ENCODE measurements at regions not wholly inside any gene's neighbourhood (a gene's known extent, or its start where the extent isn't known, plus 50 kb on each side); places are given as distances from the start of the nearest gene placed in this dataset.
"Not testable (repeated sequence)": the region's sequence is repeated elsewhere in the genome, so short reads cannot be mapped to it uniquely, and the experiment has no call there.

DNA sequence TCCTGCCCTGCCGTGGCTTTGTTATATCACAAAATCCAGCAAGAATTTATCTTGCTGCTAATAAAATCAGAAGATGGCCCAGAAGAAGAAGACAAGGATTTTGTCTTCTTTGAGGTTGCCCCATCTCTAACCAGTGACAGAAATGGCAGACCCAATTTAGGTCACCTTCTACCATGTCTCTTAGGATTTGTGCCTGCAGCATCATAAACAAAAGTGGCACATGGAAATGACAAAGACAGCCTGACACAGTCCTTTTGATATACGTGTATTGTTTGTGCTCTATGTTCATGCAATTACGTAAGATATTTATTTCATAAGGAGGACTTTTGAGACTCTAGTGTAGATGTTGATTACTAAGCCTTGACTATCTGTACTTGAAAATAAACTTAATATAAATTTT, 135.9 kb upstream of the TMTC4 start:
- no peak for DNase-seq

GRCh38 chr13:100809856-100810255, 135.3 kb upstream of the TMTC4 start:
- DNase-seq: no peak

DNA sequence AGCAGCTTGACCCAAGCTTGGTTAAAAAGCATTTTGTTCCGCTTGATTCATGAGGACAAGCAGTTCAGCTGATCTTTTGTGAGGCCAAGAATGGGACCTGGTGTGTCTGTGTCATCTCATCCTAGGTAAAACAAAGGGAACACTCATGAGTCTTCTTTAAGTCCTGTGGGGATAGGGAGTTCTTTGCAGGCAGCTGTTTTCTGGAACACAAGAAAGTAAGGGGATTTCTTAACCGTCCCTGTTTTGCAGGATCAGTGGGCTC, 134.5 kb upstream of the TMTC4 start:
- no peak for DNase-seq

DNA sequence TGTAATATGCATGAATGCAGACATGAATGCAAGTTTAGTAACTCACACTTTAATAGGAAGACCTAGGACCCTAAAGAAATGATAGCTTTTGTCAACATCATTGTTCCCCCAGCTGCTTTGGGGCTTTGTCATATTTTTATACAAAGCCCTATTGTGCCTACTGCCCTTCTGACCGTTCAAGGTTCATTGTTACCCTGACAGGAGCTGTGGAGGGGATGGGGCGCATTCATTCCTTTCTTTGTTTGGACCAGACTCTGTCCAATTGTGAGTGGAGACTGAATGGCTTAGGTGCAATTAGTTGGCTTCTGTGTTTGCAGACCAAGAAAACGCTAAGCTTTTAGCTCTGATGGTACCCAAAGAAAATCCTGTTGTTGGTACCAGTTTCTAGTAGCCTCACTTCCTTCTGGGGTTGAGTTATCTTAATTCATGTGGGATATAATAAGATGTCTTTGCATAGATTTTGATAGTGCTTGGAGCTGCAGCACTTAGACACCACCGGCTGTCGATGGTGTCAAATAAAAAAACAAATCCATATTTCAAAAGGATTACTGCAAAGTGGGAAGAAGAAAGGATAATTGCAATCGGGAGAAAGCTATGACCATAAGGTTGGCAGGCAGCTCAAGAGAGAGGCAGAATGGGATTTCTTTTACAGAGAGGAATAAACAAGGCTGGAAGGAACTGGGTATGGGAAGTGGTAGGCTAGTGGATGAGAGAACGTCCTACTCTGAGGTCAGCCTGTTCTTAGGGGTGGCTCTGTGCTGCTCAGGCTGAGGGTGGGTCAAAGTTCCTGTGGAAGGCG, 133.9 kb upstream of the TMTC4 start:
- no peak for DNase-seq

GRCh38 chr13:100803091-100803490, 128.5 kb upstream of the TMTC4 start:
- no peak for DNase-seq

- no peak for DNase-seq
Observed at GRCh38 chr13:100800283-100800875, 125.8 kb upstream of the TMTC4 start.

- no peak for DNase-seq
Observed at GRCh38 chr13:100798739-100799361, 124.3 kb upstream of the TMTC4 start.

DNA sequence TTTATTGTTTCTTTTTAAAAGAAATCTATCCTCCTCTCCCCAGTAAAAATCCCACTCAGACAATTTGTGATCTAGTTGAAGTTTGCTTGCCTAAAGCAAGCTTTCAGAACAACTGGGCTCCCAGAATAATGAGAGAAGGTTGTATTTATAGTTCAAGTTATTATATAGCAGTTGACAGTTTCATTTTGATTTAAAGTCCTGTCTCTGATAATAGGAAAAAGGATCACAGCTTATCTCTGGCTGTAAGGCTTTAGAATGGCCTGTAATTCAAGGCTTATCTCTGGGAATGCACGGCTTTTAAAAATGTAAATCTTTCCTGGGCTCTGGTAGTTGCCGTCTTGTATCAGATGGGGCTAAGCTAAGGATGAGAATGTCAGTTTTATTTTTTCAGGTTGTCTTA, 123.3 kb upstream of the TMTC4 start:
- no peak for DNase-seq

- DNase-seq: no peak
Observed at GRCh38 chr13:100796463-100796862, 121.9 kb upstream of the TMTC4 start.

DNA sequence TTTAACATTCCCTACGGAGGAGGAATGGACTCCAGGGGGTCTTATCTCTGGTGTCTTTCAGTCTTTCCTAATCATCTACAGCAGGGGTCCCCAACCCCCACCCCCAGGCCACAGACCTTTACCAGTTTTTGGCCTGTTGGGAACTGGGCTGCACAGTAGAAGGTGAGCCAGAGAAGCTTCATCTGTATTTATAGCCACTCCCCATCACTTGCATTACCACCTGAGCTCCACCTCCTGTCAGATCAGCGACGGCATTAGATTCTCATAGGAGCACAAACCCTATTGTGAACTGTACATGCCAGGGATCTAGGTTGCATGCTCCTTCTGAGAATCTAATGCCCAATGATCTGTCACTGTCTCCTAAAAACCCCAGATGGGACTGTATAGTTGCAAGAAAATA, 120.0 kb upstream of the TMTC4 start:
- no peak for DNase-seq

DNA sequence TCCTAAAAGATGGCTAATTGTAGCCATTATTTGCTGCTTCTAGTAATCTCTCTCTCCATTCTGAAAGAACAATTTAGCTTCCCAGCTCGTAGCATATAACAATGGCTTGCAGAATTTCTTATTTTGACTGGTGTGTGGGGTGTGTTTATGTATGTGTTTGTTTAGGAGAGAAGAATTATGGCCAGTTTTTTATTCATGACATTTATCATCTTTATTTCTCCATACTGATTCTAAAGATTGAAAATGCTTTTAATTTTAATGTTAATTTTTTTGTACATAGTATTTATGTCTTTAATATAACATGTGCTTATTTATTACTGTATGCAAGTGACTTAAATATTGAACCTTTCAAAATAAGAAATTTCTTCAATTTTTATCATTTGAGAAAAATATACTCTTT, 115.8 kb upstream of the TMTC4 start:
- DNase-seq: no peak

DNA sequence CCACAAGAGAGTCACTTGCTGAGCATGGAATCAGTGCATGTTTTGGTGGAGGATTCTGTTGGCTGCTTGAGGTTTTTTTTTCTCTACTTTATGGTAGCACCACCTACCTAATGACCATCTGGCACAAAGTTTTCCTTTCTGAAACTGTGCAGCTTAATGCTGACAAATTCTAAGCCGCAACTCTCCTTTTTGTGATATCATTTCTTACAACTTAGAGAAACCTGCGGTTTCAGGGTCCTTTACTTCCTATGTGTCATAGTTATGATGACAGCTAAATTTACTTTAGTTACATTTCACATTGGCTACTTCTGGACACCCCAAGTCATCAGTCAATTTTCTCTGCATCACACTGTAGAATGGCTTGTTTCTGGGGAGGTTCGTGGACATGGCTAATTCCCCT, 115.4 kb upstream of the TMTC4 start:
- DNase-seq: no peak

GRCh38 chr13:100789481-100789880, 114.9 kb upstream of the TMTC4 start:
- DNase-seq: no peak

- DNase-seq: no peak
Observed at GRCh38 chr13:100789025-100789424, 114.4 kb upstream of the TMTC4 start.

DNA sequence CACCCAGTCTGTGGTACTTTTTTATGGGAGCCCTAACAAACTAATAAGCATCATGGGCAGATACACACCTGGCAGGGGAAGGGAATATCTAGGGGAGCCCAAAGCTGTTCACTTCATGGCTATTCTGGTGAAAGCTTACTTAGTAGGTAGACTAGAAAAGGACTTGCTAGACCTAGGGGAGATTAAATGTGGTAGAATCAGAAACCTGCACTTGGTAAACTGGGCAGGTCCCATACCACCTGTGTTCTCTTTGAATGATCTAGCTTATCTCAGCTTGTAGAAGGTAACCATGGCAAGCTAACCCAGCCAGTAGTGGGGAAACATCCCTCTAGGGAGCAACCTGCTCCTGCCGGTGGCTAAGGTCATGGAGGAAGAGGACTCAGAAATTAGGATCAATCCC, 113.9 kb upstream of the TMTC4 start:
- DNase-seq: no peak

DNA sequence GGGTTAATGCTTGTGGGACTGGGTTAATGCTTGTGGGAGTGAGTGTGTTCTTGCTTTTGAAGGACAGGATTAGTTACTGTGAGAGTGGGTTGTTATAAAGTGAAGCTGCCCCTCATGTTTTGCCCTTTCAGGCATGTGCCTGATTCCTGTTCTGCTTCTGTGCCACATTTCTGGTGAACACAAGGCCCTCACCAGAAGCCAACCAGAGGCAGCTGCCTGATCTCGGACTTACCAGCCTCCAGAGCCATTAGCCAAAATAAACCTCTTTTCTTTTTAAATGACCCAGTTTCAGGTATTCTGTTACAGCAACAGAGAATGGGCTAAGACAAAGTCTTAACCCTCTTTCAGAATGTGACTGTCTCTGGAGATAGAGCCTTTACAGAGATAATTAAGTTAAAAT, 113.3 kb upstream of the TMTC4 start:
- no peak for DNase-seq

DNA sequence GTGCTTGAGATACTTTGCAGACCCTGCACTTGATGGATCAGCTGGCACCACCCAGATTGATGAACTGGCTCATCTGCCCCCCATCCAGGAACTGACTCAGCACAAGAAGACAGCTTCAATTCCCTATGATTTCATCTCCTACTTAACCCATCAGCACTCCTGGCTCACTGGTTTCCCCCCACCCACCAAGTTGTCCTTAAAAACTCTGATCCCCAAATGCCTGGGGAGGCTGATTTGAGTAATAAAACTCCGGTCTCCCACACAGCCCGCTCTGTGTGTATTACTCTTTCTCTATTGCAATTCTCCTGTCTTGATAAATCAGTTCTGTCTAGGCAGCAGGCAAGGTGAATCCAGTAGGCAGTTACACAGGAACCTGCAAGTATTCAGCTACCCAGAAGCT, 102.1 kb upstream of the TMTC4 start:
- not testable (repeated sequence) for DNase-seq

GRCh38 chr13:100773923-100774663, 99.5 kb upstream of the TMTC4 start:
- no peak for DNase-seq

GRCh38 chr13:100773429-100773828, 98.8 kb upstream of the TMTC4 start:
- no peak for DNase-seq

GRCh38 chr13:100767192-100767591, 92.6 kb upstream of the TMTC4 start:
- no peak for DNase-seq

- DNase-seq: not testable (repeated sequence)
Observed at GRCh38 chr13:100766570-100766969, 92.0 kb upstream of the TMTC4 start.

- no peak for DNase-seq
Observed at GRCh38 chr13:100764937-100765336, 90.3 kb upstream of the TMTC4 start.

GRCh38 chr13:100762126-100762525, 87.5 kb upstream of the TMTC4 start:
- DNase-seq: not testable (repeated sequence)

DNA sequence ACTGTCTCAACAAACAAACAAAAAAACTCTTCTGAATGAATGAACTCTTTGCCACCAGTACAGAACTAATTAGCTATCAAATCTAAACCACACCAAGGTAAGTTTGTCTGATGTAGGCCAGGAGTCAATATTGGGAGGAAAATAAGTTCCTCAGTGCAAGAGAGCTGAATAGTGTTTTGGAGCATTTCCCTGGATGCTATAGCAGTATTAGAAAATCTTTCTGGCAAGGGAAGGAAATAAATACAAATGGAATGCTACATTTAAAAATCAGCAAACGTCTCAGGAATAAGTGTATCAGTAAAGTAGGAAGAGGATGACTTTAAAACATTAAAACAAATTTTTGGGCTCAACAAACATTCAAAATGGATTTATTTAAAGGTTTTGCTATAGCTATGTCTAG, 81.3 kb upstream of the TMTC4 start:
- no peak for DNase-seq
